HG03066 (cell line): ENCODE measurements at regions not wholly inside any gene's neighbourhood (a gene's known extent, or its start where the extent isn't known, plus 50 kb on each side); places are given as distances from the start of the nearest gene placed in this dataset.
"Not testable (repeated sequence)": the region's sequence is repeated elsewhere in the genome, so short reads cannot be mapped to it uniquely, and the experiment has no call there.

ENCODE experiments used
- ATAC-seq: cut with Tn5 transposase; IDR thresholded peaks from one replicate; pipeline ENCODE4 v1.9.1; 2021; ENCODE audit warnings: low read depth; ENCODE audit not compliant: unreplicated experiment

DNA sequence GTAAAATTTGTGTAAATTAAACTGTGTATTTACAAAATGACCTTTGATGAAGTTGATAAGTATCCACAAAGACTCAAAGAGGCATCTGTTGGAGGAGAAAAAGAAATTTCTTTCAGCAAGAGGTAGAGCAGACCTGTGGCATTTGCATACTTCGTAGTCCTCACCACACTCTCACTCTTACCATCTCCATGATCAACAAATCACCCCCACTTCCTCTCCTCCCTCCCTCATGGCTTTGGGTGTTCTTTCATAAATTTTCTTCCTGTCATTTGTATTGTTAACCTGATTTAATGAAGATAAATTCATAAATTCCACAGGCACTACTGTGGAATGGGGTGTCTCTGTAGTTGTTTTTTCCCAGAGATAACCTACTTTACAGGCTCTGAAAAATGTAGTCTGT is 366.5 kb downstream of the ZNF674 start:
- no peak for ATAC-seq

- no peak for ATAC-seq
Observed at GRCh38 chrX:46173159-46173558, 372.1 kb downstream of the ZNF674 start.

DNA sequence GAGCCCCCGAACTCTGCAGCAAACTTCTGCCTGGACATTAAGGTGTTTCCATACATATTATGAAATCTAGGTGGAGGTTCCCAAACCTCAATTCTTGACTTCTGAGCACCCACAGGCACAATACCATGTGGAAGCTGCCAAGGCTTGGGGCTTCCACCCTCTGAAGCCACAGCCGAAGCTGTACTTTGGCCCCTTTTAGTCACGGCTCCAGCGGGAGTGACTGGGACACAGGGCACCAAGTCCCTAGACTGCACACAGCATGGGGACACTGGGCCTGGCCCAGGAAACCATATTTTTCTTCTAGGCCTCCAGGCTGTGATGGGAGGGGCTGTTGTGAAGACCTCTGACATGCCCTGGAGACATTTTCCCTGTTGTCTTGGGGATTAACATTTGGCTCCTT is 373.8 kb downstream of the ZNF674 start:
- ATAC-seq = not testable (repeated sequence)

GRCh38 chrX:46169808-46170207 is 375.4 kb downstream of the ZNF674 start:
- no peak for ATAC-seq

- no peak for ATAC-seq
Observed at GRCh38 chrX:46168254-46168653, 377.0 kb downstream of the ZNF674 start.

- ATAC-seq = no peak
Observed at GRCh38 chrX:46165866-46166265, 379.4 kb downstream of the ZNF674 start.

DNA sequence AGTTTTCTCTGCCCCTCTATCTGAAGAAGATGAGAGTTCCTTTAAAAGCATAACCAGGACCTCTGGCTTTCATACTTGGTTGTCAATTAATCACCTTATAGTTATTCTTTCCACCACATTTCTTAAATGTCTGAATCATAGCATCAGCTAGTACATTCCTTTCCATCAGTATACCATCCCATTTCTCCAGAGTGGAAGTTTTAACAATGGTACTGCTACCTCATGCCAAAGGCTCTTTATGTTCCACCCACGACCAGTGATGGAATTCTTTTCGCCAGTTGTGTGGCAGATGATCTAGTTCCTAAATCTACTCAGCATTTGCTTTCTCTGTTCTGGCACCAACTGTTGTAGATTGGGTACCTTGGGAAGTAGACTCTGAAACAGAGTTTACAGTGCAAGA is 379.8 kb downstream of the ZNF674 start:
- ATAC-seq = no peak

- ATAC-seq = no peak
Observed at GRCh38 chrX:46152756-46153155, 392.5 kb downstream of the ZNF674 start.

DNA sequence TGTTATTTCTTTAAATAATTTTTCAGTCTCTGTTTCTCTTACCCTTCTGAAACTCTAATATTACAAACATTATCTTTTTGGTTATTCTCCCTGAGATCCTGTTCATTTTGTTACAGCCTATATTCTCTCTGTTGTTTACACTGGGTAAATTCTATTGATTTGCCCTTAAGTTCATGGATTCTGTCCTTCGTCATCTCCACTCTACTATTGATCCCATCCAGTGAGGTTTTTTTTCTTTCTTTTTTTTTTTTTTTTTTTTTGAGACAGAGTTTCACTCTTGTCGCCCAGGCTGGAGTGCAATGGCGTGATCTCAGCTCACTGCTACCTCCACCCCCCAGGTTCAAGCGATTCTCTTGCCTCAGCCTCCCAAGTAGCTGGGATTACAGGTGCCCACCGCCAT is 393.9 kb downstream of the ZNF674 start:
- ATAC-seq = not testable (repeated sequence)

DNA sequence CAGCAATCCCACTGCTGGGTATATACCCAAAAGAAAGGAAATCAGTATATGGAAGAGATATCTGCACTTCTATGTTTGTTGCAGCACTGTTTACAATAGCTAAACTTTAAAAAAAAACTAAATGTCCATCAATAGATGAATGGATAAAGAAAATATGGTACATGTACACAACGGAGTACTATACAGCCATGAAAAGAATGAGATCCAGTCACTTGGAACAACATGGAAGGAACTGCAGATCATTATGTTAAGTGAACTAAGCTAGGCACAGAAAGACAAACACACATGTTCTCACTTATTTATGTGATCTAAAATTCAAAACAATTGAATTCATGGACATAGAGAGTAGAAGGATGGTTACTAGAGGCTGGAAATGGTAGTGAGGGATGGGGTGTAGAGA is 400.7 kb downstream of the ZNF674 start:
- no peak for ATAC-seq

DNA sequence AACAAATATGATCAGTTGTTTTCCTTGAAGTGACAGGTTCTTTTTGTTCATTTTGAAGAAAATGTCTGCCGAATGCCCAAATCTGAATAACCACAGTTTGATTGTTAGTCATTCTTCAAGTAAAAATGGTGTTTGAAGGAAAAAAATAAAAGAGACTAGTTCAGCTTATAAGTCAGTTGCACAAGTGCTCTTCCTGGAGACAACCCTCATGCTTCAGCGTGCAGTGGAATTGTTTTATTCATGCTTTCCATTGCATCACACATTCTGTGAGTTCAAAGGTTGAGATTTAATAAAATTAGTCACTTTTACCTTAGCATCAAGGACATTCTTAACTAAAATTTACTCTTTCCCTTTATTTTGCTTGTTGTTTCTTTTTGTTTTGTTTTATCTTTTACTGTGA is 404.9 kb downstream of the ZNF674 start:
- no peak for ATAC-seq

DNA sequence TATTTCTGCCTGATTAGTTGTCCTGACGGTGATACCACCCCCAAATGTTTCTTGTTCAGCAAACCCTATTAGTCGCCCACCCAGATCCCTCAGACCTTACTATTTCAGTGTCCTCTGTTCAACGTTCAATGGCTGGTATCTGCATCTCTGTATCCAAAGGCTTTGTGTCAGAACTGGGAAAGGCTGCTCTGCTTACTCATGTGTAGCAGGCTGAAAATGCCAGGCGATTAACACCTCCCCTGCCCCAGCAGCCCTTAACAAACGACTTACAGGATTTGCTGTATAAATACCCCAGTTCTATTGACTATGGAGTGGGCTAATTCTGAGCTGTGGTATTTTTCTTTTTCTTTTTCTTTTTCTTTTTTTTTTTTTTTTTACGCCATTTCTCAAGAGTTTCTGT is 415.0 kb downstream of the ZNF674 start:
- ATAC-seq = no peak

- no peak for ATAC-seq
Observed at GRCh38 chrX:46125111-46125510, 420.1 kb downstream of the ZNF674 start.

DNA sequence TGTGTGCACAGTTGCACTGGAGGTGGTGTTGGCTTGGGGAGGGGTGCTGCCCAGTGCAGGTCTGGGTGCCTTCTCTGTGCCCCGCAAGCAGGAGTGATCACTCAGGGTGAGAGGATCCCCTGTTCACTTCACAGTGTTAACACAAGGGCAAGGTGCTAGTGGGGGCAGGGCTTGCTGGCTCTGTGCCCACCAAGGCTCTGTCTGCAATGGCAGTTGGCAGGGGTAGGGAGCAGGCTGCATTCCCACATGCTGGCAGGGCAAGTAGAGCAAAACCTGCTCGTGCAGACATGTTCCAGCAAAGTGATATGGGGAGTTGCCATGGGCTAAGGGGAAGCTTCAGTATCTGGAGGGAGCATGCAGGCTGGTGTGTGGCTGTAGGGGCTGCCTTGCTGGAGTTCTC is 428.0 kb downstream of the ZNF674 start:
- ATAC-seq = no peak

GRCh38 chrX:46087310-46087709 is 457.9 kb downstream of the ZNF674 start:
- ATAC-seq = not testable (repeated sequence)

DNA sequence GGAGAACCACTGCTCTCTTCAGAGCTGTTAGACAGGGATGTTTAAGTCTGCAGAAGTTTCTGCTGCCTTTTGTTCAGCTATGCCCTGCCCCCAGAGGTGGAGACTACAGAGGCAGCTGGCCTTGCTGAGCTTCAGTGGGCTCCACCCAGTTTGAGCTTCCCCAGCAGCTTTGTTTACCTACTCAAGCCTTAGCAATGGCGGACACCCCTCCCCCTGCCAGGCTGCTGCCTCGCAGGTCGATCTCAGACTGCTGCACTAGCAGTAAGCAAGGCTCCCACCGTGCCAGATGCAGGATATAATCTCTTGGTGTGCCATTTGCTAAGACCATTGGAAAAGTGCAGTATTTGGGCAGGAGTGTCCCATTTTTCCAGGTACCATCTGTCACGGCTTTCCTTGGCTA is 465.1 kb downstream of the ZNF674 start:
- not testable (repeated sequence) for ATAC-seq

GRCh38 chrX:46072791-46073190 is 472.4 kb downstream of the ZNF674 start:
- ATAC-seq = no peak

- no peak for ATAC-seq
Observed at GRCh38 chrX:46072372-46072771, 472.8 kb downstream of the ZNF674 start.

DNA sequence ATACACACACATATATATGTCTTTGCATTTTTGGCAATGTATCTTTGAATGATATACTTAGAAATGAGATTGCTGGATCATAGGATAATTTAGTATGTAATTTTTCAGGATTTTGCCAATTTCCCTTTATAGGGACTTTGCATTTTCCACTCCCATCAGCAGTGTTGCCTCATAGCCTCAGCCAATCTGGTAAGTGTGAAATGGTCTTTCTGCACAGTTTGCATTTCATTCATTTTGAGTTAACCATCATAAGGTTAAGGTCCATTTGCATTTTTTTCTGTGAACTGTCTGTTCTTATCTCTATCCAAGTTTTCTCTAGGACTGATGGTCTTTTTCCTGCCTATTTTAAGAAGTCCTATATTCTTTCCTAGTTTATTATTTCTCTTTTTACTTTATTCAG is 474.8 kb downstream of the ZNF674 start:
- no peak for ATAC-seq

DNA sequence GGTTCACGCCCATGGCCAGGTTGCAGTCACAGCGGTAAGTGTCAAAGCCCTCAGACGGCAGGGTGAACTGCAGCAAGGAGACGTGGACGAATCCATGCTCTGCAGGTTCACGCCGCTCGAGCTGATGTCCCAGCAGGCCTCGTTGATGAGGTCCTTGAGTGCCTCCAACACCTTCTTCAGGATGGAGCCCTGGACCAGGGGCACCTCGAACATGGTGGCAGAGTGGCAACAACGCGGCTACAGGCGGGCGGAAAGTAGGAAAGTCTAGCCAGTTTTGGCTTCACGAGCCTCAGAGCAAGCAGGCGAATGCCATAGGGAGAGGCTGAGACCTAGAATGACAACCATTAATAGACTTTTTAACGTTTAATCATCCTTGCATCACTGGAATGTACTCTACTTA is 485.9 kb downstream of the ZNF674 start:
- ATAC-seq = no peak

DNA sequence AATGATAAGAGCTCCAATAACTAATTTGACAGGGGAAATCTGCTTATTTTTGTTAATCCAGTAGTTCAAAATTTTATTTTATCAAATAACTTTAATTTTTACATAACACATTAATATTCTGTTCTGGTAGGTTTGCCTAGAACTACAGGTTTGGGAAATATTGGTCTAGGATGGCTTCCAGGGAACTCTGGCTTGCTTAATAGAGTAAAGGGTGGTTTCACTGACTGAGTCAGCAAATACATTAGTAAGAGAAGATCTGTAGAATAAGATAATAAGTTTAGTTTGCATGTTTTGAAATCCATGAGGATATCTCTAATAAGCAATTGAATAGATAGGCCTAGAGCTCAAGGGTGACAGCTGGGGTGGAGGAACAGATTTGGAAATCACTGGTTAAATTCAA is 500.7 kb downstream of the ZNF674 start:
- ATAC-seq = no peak

DNA sequence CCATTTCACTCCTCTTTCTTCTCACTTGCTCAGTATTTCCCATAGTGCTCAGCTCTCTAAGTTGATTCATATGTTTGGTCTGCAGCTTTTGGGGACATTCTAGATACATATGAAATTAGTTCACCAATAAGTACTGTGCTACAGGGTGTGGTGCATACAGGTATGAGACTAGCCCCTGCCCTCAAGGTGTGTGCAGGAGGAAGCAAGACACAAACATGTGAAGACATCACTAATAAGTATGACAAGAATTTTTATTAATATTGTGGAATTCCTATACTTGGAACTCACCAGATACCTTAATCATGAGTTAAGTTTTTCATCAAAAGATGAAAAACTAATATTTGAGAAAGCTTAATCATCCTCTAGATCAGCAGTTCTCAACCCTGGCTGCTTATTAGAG is 505.2 kb downstream of the ZNF674 start:
- ATAC-seq = no peak

- no peak for ATAC-seq
Observed at GRCh38 chrX:46039526-46039925, 505.7 kb downstream of the ZNF674 start.

- ATAC-seq = no peak
Observed at GRCh38 chrX:46036508-46036907, 508.7 kb downstream of the ZNF674 start.
